GM21390 (cell line): ENCODE measurements at regions not wholly inside any gene's neighbourhood (a gene's known extent, or its start where the extent isn't known, plus 50 kb on each side); places are given as distances from the start of the nearest gene placed in this dataset.

Experiments used
- ATAC-seq: cut with Tn5 transposase; IDR thresholded peaks from one replicate; pipeline ENCODE4 v1.9.1; 2021; ENCODE audit not compliant: unreplicated experiment

DNA sequence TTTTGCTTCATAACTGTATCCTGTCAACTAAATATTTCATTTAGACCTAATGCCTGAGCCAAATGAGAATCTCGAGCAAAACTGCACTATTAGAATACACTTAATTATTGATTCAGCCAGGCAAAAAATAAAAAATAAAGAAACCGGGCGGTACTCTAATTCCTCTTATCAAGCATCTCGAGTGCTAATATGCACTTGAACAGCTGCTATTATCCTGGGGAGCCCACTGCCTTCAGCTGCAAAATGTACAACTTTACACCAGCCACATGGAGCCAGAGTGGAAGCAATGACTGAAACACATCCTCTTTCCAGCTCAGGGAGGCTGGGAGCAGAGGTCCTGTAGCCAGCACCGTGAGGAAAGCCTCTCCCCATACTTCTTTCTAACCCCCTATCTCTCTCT lies 390.0 kb upstream of the CADM1 start:
- ATAC-seq = no peak

DNA sequence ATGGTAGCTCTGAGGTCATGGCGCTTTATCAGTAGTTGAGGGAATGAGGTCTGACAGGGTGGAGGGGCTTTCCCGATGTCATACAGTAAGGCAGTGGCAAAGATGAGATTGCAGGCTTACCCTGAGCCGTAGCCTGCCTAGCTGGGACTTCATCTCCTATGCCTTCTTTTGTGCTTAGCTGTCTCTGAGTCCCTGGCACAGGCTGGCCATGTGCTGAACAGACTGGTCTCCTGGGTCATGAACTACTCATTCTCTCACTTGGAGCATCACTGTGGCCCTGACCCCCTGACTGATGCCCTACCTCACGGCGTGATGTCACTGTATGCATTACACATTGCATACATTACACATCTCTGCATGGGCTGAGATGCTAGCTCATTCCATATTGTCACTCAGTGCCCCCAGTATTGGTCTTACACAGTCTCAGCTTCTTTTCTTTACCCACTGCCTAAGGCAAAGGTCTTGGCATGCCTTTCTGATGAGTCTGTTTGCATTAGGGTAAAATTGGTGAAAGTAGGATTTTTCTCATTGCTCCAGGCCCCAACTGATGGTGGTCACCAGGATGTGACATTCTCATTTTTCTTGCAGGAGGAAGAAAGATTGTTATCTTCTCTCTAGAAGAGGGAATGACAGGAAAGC lies 389.4 kb upstream of the CADM1 start:
- ATAC-seq = no peak

DNA sequence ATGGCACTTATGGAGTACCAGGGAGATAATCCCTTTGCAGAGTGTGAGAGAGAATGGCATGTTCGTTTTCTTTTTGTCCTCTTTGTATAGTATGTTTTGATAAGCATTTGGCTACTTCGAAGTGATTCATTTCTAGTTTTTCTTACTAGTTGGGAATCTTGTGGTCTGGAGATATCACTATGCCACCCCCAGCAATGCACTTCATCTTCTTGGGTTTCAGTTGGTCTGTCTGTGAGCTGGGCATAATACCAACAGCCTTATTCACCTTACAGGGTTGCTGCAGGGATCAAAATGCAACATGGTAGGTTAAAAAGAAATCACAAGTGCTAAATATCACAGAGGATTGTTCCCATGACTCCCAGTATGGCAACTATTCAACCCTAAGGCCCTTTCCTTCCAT lies 387.8 kb upstream of the CADM1 start:
- ATAC-seq = no peak

DNA sequence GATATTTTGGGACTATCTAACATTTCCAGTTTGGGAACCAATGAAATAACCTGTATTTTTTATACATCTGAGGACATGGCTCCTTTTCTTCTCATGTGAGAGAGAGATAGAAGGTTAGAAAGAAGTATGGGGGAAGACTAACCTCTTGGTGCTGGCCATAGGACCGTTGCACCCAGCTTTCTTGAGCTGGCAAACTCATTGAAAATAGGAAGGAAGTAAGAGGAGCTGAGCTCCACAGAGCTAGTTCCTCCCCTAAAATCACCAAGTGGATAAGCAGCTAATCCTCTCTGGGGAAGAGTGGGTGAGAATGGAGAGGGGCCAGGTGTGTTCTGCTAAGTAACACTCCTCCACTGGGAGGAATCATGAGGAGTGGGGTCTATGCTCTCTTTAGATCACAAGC lies 387.4 kb upstream of the CADM1 start:
- no peak for ATAC-seq

DNA sequence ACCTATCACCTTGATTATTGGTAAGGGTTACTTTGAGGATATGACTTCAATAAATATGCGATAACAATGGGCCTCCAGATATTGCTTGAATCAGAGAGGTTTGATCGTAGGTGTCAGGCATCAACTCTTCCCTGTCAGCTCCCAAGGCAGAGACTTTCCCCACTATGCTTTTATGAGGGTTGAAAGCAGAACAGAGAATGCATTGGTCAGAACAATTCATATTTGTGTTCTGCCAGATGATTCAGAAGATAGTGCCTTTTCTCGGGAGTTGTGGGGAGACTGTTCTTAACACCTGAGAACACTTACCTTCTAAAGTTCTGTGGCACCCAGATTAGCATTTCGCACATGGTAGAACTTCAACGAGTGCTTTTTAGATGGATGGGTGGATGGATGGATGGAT lies 386.3 kb upstream of the CADM1 start:
- ATAC-seq = no peak

DNA sequence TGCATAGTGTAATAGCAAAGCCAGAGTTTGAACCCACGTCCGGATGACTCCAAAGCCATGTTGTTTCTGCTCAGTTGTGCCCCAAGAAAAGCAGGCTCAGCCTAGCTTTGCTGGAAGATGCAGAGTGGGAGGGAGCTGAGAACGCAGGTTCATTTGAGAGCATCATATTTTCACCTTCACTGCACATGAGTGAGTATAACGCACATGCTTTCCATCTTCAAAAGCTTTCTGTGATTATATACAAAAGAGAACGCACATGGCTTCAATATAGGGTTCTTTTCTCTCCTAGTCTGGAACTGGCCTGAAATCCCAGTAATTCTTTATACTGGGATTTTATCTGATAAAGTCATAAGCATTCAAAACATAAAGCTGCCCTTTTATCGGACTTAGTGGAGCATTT lies 385.5 kb upstream of the CADM1 start:
- no peak for ATAC-seq

DNA sequence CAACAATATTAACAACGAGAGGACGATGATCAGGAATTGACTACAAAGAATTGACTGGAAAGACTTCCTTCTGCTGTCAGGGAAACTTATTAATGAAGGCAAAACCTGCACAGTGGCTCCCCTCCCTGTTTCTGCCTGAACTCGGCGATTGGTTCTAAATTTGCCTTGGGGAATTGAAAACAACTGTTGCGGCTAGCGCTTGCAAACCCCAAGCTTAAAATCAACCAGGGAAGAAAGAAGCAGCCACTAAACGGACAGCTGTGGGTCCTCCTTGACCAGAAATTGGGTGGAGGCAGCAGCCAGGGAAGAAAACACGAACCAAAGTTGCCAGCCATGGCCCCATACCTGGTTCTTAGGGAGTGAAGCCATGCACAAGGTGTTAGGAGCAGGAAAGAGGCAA lies 383.5 kb upstream of the CADM1 start:
- ATAC-seq = no peak

DNA sequence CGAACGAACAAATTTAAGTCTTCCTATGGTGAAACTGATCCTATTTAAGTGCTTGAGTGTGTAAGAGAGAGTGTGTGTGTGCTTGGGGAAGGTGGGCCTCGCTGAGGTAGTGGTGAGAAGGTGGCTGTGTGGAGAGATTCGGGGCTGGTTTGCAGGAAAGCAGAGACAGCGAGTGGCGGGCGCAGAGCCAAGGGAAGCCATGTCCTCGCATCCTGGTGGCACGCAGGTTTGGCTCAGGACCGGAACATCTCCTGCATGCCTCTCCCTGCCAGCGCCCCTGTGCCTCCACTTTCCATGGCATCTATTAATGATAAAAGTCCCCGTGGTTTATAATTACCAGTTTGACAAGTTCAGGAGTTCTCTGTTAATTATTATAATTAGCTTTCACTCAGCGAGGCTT lies 383.1 kb upstream of the CADM1 start:
- ATAC-seq = no peak

DNA sequence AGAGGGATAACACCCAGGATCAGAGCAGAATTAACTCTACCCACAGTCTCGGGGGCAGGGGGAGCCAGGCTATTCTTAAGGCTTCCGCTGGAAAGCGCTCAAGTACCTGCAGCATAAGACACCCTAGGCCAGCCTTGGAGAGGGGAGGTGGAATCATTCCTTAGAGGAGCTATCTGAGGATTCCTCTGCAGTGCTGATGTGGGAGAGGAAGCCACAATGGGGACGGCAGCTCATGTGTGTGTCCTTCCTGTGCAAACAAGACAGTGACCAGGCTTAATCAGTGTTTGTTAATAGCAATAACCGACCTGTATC lies 382.2 kb upstream of the CADM1 start:
- no peak for ATAC-seq

DNA sequence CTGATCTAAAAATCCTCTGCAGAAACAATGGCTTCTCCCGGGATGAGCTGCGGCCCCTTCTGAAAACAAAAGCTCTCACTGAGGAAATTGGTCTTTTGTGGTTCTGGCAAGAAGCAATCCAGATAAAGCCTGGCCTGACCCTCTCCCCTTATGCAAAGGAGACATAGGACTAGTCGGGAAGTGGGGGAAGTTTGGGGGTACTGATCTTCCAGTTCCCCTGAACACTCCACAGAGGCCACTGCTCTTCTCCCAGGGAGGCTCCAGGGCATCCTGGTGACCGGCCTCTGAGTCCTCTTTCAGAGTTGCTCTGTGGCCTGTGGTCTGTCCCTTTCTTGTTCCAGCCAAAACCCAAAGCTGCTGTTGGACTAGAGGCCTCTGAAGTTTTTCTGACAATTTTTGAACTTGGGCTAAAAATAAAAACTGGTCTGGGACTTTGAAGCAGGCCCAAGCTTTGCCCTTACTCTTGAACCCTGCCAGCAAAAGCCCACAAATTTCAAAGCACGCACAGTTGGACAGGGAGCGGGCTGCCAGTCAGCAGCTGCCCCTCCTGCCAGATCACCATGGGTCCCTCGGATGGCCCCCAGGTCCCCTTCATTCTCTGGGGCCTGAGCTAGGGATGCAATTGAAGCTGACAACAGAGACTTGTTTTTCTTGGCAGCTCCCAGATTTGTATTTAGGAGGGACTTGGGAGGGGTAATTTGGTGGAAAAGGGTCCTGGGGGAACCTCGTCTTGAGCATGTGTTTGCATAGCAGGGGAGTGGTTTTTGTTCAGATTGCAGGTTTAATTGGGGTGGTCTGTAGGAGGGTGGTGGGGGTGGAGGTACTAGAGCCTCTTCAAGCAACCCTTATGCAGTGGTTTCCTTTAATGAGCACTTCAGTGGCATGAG lies 381.6 kb upstream of the CADM1 start:
- no peak for ATAC-seq

DNA sequence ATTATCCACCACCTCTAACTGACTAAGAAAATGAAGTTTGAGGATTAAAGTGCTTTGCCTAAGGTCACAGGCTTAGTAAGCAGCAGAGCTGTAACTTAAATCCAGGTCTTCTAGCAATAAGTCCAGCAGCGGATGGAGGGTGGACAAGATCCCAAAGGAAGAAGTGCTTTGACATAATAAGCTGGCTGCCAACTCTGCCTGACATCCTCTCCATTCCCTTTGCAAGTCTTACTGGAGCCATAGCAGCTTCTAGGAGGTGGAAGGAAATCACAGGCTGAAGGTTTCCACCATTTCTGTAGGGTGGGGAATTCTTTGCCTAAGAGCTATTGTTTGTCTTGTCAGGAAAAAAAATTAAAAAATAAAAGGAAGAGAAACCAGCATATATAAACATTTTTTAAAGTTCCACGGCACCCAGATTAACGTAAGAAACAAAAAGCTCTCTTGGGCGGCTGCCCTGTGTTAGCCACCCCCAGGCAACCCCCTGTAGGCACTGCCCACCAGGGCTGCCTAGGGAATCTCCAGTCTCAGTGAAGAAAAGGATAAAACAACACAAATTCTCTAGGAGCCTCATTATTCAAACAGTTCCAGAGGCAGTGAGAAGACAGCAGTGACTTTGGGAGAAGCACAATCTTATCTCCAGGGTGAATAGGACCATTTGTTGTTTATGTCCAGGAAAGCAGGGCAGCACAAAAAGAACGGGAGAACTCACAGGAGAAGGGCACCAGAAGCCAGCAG lies 380.8 kb upstream of the CADM1 start:
- ATAC-seq = no peak

DNA sequence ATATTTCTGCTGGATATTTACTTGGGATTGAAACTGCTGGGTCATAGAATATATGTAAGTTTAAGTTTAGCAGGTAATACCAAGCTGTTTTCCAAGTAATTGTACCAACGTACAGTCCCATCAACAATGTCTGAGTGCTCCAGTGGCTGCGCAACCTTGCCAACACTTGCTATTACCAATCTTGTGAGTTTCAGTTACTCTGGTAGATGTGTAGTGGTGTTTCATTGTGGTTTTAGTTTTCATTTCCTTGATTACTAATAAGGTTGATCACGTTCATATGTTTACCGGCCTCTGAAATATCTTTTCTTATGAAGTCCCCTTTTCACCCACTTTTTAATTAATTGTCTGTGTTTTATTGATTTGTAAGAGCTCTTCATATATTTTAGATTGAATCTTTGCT lies 370.6 kb upstream of the CADM1 start:
- peak; percentile 79 for ATAC-seq

DNA sequence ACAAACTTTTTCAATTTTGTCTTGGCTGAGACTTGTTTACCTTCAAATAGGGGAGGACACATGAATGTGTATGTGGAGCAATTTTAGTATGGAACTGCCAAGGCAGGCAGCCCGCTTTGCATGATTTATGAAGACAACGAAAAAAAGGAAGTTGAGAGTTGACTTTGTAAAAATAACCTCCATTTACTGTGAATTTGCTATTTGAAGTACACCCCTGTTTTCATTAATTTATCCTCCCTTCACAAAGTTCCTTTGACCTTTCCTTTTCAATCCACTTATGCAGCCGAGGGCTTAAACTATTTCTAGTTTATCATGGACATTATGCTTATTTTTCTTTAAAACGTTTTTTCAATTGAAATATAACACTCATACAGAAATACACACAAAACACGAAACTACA lies 369.6 kb upstream of the CADM1 start:
- ATAC-seq = peak; percentile 38

DNA sequence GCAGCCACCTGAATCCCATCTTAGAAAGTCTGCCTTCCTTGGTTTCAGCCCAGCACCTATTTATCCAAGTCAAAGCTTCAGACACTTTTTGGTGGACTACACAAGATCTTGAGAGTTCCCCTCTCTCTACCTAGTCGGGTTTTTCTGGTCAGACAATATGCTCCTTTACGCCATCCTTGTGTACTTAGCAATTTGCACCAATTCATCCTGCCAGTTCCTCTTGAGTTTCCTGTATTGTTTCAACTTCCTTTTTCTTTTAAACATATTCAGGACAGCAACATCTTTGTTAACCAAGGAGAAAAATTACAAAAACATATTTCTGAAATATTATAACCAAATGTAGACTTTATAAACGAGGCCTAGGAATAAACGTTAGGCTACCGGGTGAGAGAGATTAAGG lies 368.2 kb upstream of the CADM1 start:
- ATAC-seq = no peak

DNA sequence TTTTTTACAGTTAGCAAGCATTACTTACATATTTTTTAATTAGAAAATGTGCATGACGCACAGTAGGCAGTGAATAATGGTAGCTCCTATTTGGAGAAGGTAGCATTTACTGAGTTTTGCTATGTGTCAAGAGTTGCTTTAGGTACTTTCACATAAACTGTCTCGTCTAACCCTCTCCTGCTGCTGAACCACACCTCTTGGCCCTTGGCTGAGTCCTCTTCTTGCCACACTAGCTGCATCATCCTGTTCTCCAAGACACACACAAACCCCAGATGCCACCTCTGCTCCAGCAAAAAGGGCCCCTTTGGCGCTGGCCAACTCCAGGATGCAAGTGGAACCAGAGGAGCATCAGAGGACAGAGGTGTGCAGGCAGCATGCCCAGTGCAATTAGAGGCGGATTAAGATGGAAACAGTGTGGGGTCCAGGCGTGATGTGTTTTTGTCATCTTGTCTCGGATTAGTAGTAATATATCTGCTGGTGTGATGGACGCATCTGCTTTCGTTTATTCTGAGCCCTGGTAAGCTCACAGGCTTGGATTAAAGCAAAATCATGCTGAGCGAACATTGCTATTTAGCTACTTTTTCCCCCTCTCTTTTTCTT lies 367.0 kb upstream of the CADM1 start:
- no peak for ATAC-seq

DNA sequence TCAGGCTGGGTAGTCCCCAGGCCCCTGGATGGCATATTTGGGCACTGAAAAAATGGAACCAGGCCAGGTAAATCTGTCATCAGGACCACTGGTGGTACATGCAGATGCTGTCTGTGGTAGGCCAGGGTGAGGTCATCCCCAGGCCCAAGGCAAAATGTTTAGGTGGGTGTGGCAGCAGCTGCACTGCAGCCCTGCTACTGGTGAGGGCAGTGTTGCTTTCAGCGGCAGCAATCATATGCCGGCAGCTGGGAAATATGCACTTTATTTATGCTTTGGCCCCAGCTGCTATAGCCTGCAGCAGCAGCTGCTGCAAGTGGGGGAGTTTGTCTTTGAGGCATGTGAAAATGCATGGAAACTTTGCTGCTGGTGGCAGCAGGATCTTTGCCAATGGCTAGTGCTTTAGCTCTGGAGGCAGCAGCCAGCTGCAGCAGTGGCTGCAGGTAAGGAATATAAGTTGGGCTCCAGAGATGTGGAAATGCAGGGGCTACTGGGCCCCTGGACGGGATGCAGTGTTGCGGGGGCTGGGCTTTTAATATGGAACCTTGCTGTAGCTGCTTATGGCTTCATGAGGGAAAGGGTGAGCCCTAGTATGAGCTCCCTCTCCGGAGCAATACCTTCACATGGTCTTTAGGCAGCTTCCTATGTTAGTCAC lies 365.7 kb upstream of the CADM1 start:
- peak; percentile 66 for ATAC-seq

DNA sequence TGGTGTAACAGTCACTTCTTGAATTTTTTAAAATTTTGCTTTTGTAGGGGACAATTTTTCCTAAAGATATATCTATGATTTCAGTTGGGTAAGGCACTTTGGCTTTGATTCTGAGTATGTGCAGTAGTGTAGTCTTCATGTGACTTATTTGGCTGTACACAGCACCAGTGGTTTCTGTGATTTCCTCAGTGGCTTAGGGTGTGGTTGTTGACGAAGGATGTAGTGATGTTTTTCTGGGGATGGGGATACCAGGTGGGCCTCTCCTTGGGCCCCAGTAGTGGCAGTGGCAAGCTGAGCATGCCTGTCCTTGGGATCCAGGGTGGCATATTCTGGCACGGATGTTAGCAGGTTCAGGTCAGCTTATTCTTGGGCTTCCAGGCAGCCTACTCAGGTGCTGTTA lies 364.9 kb upstream of the CADM1 start:
- ATAC-seq = no peak

DNA sequence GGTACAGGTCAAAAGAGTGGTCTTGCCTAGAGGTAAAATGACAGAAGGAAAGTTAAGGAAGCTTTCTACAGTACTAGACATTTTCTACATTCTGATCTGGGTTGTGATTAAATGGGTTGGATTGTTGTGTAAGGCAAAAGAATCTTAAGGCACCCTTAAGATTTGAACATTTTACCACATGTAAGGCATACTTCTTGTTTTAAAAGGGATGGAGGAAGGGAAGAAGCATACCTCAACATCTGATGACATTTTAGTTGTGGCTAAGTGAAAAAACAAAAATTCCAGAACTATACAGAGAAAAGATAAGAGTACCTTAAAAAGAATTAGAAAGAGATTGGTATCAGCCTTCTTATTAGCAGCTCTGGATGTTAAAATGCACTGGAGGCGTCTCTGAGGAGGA lies 356.0 kb upstream of the CADM1 start:
- ATAC-seq = no peak

DNA sequence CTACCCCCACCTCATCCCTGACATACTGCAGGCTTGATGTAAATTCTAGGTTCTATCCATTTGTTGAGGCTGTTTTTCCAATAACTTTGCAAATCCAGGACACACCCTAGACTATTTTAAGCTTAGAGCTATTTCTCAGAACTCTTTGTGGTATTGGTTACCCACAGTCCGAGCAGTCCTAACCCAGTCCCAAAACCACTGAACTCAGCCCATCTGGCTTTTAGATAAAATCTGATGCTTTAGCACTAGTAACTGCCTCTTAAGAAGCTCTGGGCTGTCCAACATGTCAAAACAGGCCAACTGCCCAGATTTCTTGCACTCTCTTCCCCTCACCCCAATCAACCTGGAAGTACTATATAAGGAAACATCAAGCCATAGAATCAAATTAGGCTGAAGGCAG lies 344.4 kb upstream of the CADM1 start:
- ATAC-seq = no peak

DNA sequence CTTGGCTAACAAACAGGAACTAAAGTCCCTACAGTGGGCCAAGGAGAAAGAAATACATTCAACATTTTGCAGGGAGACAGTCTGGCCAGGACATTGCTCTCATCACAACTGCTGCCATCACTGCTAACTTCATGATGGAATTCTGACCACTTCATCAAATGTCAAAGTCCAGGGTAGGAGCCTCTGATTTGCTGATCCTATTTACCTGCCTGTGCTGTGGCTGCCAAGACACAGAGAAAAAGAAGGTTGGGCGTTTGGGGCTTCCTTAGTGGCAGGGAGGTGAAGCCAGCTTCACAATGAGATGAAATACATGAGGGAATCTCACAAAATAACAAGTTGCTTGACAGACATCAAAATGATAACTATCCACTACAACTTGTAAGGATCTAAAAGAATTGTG lies 343.9 kb upstream of the CADM1 start:
- ATAC-seq = no peak

DNA sequence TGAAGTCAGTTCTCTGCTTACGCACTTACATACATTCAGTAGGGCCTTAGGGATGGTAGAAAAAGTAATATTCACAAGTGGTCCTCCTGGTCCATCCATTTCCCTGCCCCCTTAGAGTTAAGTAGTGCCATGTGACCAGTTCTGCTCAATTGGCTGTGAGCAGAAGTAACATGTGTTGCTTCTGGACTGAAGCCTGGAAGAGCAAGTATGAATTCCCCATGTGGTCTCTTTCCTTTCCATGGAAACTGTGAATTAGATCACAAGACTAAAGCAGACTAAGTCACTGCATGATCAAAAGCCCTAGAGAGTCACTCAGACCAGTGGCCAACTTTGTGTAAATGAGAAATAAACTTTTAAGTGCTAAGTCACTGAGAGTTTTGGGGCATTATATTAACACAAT lies 341.7 kb upstream of the CADM1 start:
- no peak for ATAC-seq
